B cell (primary cell): ENCODE measurements at regions not wholly inside any gene's neighbourhood (a gene's known extent, or its start where the extent isn't known, plus 50 kb on each side); places are given as distances from the start of the nearest gene placed in this dataset.
A peak's percentile ranks its signal among the peaks of the same experiment; 100 is the strongest.

ENCODE experiments used
- ATAC-seq: fragments of 200-7000 bp; cut with Tn5 transposase; one replicate; pipeline ENCODE4 v1.10.0; 2021; ENCODE audit warnings: low read depth, mild to moderate bottlenecking, moderate number of reproducible peaks, moderate library complexity
- CTCF ChIA-PET: fragments of 350-600 bp; sonication (Branson Sonifier 250); formaldehyde crosslinking; loops from one replicate; lab custom pipeline; 2021; ENCODE audit warnings: antibody characterized with exemption, inconsistent platforms; lab: Charles Lee
- POLR2A ChIA-PET: fragments of 350-600 bp; sonication (Branson Sonifier 250); formaldehyde crosslinking; loops from one replicate; lab custom pipeline; 2021; ENCODE audit warnings: antibody characterized with exemption; lab: Charles Lee
- DNase-seq: peaks from one replicate; pipeline ENCODE4 v3.0.0; 2013
- H2AFZ ChIP-seq: 2 replicates; pipeline ENCODE4 v1.6.1; 2012; ENCODE audit warnings: mild to moderate bottlenecking, low read depth, low read length; ENCODE audit not compliant: insufficient read depth, poor library complexity, severe bottlenecking
- H3K27ac ChIP-seq, 2 donors: 1 replicate in 1 of 2; 2 replicates in 1 of 2; pipeline ENCODE4 v1.5.1; 2012 to 2013; ENCODE audit warnings: low read length in 2 of 2, mild to moderate bottlenecking in 2 of 2, moderate library complexity in 1 of 2
- H3K27me3 ChIP-seq, 4 experiments: fragments of 200-600 bp in 1 of 4; sonication (generic) in 1 of 4; replicated peaks in 1 of 4; 1 replicate in 2 of 4; 2 replicates in 2 of 4; pipeline versions ENCODE4 v1.6.1 to v1.7.0; 2013 to 2016; ENCODE audit warnings: low read length in 3 of 4, mild to moderate bottlenecking in 2 of 4, mixed read lengths in 1 of 4, moderate library complexity in 1 of 4; ENCODE audit not compliant: insufficient read depth in 4 of 4, control insufficient read depth in 3 of 4; ENCODE audit errors: control extremely low read depth in 1 of 4
- H3K36me3 ChIP-seq, 2 experiments: replicated peaks in 1 of 2; 1 replicate in 1 of 2; 2 replicates in 1 of 2; pipeline versions ENCODE4 v1.6.1 to v1.7.1; 2013; ENCODE audit warnings: low read length in 1 of 2; ENCODE audit not compliant: insufficient read depth in 2 of 2, control insufficient read depth in 1 of 2; ENCODE audit errors: control extremely low read depth in 1 of 2, extremely low read depth in 1 of 2
- H3K4me1 ChIP-seq, 2 donors: fragments of 200-600 bp in 1 of 2; sonication (generic) in 1 of 2; 1 replicate in 1 of 2; 2 replicates in 1 of 2; pipeline versions ENCODE4 v1.5.1 to v1.6.1; 2013 to 2017; ENCODE audit warnings: low read length in 2 of 2; ENCODE audit not compliant: control insufficient read depth in 2 of 2, insufficient read depth in 2 of 2
- H3K4me2 ChIP-seq: replicated peaks from 2 replicates; pipeline ENCODE3; 2012; ENCODE audit warnings: mild to moderate bottlenecking, low read depth, low read length; ENCODE audit not compliant: poor library complexity, severe bottlenecking
- H3K4me3 ChIP-seq, 5 experiments: fragments of 200-600 bp in 1 of 5; sonication (generic) in 1 of 5; 1 replicate in 3 of 5; 2 replicates in 2 of 5; pipeline versions ENCODE4 v1.5.1 to v1.7.0; 2011 to 2016; ENCODE audit warnings: low read length in 4 of 5, mild to moderate bottlenecking in 4 of 5, low read depth in 2 of 5, control low read depth in 1 of 5, moderate library complexity in 1 of 5; ENCODE audit not compliant: insufficient read depth in 1 of 5; ENCODE audit errors: control extremely low read depth in 1 of 5, extremely low read depth in 1 of 5
- H3K79me2 ChIP-seq: fragments of 200-600 bp; sonication (generic); one replicate; pipeline ENCODE4 v1.6.0; 2016; ENCODE audit warnings: low read length; ENCODE audit not compliant: control insufficient read depth, insufficient read depth
- H3K9ac ChIP-seq: fragments of 200-600 bp; sonication (generic); 2 replicates; pipeline ENCODE4 v1.6.1; 2017; ENCODE audit warnings: mild to moderate bottlenecking, low read length, moderate library complexity
- H3K9me3 ChIP-seq, 3 donors: one replicate each; pipeline versions ENCODE4 v1.6.1 to v1.7.1; 2013; ENCODE audit warnings: low read length in 2 of 3; ENCODE audit not compliant: control insufficient read depth in 2 of 3, insufficient read depth in 1 of 3; ENCODE audit errors: control extremely low read depth in 1 of 3
- H4K20me1 ChIP-seq: 2 replicates; pipeline ENCODE4 v1.6.0; 2012; ENCODE audit warnings: mild to moderate bottlenecking, low read length; ENCODE audit not compliant: insufficient read depth, control insufficient read depth, poor library complexity, severe bottlenecking
- H3K27ac Mint-ChIP-seq: one replicate; pipeline ENCODE4 v1.8.0; 2021; ENCODE audit warnings: mixed read lengths
- H3K27me3 Mint-ChIP-seq: one replicate; pipeline ENCODE4 v1.8.0; 2021; ENCODE audit warnings: mixed read lengths
- H3K4me1 Mint-ChIP-seq: one replicate; pipeline ENCODE4 v1.8.0; 2021; ENCODE audit warnings: mixed read lengths
- H3K4me3 Mint-ChIP-seq: one replicate; pipeline ENCODE4 v1.8.0; 2021; ENCODE audit warnings: mixed read lengths
- H3K9me3 Mint-ChIP-seq: one replicate; pipeline ENCODE4 v1.8.0; 2022; ENCODE audit warnings: mixed read lengths; ENCODE audit not compliant: insufficient read depth
- CTCF ChIP-seq: fragments of 200-600 bp; IDR thresholded peaks from one replicate; pipeline ENCODE4 v1.8.0; 2022; ENCODE audit warnings: antibody characterized with exemption, mild to moderate bottlenecking
- EZH2 ChIP-seq: IDR thresholded peaks from 2 replicates; pipeline ENCODE4 v1.6.1; 2012; ENCODE audit warnings: borderline replicate concordance, low read depth, mild to moderate bottlenecking, moderate library complexity, low read length; ENCODE audit not compliant: insufficient read depth, poor library complexity, severe bottlenecking
- WGBS: methylation state at CpG from one replicate; pipeline ENCODE4 v1.1.5; 2013; ENCODE audit warnings: missing lambda C conversion rate; ENCODE audit not compliant: insufficient coverage; 5-methylcytosine and 5-hydroxymethylcytosine counted together
- intact Hi-C: fragments of 100-400 bp; cut with micrococcal nuclease; formaldehyde crosslinking; loops from one replicate; pipeline ENCODE4 v1.10.0; 2022

DNA sequence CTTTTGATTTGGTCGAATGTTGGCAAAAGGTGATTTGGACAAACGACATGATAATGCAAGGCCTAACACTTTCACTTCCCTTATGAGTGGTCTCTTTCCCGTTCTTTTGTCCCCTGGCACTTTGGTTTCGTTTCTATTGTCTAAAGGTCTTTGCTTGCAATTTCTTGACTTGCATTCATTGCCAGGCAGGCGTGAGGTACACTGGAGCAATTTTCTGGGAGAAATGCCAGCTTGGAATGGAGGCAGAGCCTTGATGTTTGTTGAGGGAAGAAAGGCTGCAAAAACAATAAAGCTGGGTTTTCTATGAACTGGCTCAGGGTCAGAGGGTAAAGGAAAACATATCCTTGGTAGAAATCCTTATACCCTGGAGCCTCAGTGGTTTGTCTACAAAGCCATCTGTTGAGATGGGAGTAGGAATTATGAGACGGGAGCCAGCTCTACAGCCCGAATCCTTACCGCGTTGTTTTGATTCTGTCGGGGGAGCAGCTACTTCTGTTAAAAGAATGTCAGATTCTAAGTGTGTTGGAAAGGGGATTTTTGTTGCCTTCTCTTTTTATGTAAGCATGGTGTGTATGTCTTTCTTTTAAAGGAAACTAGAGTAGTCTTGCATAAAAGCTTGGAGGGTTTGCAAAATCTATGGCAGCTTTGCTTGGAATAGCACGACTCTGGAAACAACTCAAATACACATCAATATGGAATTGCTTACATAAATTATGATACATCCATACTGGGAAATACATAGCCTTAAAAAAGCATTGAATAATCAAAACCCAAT, 158.9 kb downstream of the RMI1 start:
- DNase-seq (peak; percentile 13), ATAC-seq (no peak)
- H3K4me3 Mint-ChIP-seq: peak overlapping the region; percentile 49
- Histone ChIP-seq H3K79me2 (no peaks in the 10 kb centered on the region), H4K20me1 (no peaks in the 10 kb centered on the region), H3K9me3 (no peaks in the 10 kb centered on the region), H3K4me1 (peaks cover 6 to 14% of the 10 kb centered on the region in 2 donors), H3K36me3 (no peaks in the 10 kb centered on the region), H3K27me3 (peaks cover 0 to 36% (median 19%) of the 10 kb centered on the region in 4 experiments), H3K4me3 (no peak overlapping the region), H3K27ac (no peak overlapping the region), H2AFZ (no peak overlapping the region), H3K9ac (no peak overlapping the region), H3K4me2 (no peak overlapping the region)
- ChIA-PET POLR2A (no interaction called here), CTCF (no interaction called here)
- TF ChIP-seq CTCF (no peak), EZH2 (no peak)
- H3K4me1 Mint-ChIP-seq: peaks cover 18% of the 10 kb centered on the region
- intact Hi-C loops: no loop called here
- 82% methylated on average over 8 of the region's 11 CpGs for WGBS
- no peaks in the 10 kb centered on the region for H3K9me3 Mint-ChIP-seq
- H3K27ac Mint-ChIP-seq: no peak overlapping the region
- peaks cover 54% of the 10 kb centered on the region for H3K27me3 Mint-ChIP-seq

GRCh38 chr9:84140535-84141101, 160.0 kb downstream of the RMI1 start:
- peak overlapping the region; percentile 27 to 67 (median 56) for H3K4me3 ChIP-seq
- Mint-ChIP-seq H3K27ac (no peak overlapping the region), H3K4me1 (peaks cover 18% of the 10 kb centered on the region), H3K27me3 (peaks cover 49% of the 10 kb centered on the region), H3K4me3 (peak overlapping the region; percentile 80), H3K9me3 (no peaks in the 10 kb centered on the region)
- no peaks in the 10 kb centered on the region for H3K79me2 ChIP-seq
- ATAC-seq: no peak
- H3K4me2 ChIP-seq: peak overlapping the region; percentile 82
- H4K20me1 ChIP-seq: no peaks in the 10 kb centered on the region
- no peak overlapping the region for H3K27ac ChIP-seq
- POLR2A ChIA-PET: no interaction called here
- H2AFZ ChIP-seq: peak overlapping the region; percentile 66
- DNase-seq: peak; percentile 44
- peaks cover 6 to 14% of the 10 kb centered on the region in 2 donors for H3K4me1 ChIP-seq
- TF ChIP-seq EZH2 (no peak), CTCF (no peak)
- peak overlapping the region; percentile 64 for H3K9ac ChIP-seq
- WGBS: 2% methylated on average over 25 of the region's 41 CpGs
- H3K9me3 ChIP-seq: no peaks in the 10 kb centered on the region
- peaks cover 0 to 36% (median 19%) of the 10 kb centered on the region in 4 experiments for H3K27me3 ChIP-seq
- CTCF ChIA-PET: interaction anchor here (2.5 kb wide), 1 partner anchor 32 kb away, joined by 6 read pairs; no protein-coding TSS in a partner anchor
- H3K36me3 ChIP-seq: no peaks in the 10 kb centered on the region
- intact Hi-C loops: no loop called here
